Left lung (tissue), 4 donors: ENCODE measurements at regions not wholly inside any gene's neighbourhood (a gene's known extent, or its start where the extent isn't known, plus 50 kb on each side); places are given as distances from the start of the nearest gene placed in this dataset.

ENCODE experiments used
- ATAC-seq: fragments of 200-7000 bp; cut with Tn5 transposase; one replicate; pipeline ENCODE4 v1.9.1; 2020; ENCODE audit warnings: moderate library complexity
- DNase-seq, 4 donors: peaks; one replicate each; pipeline ENCODE4 v3.0.0-alpha.2; 2013 to 2020
- H3K27ac ChIP-seq, 2 donors: fragments of 200-600 bp; sonication (generic) in 1 of 2; one replicate each; pipeline versions ENCODE4 v1.5.0 to v1.8.0; 2020 to 2021
- H3K27me3 ChIP-seq, 2 donors: fragments of 200-600 bp; sonication (generic) in 1 of 2; one replicate each; pipeline versions ENCODE4 v1.5.0 to v1.8.0; 2020 to 2021
- H3K36me3 ChIP-seq, 2 donors: fragments of 200-600 bp; sonication (generic) in 1 of 2; one replicate each; pipeline versions ENCODE4 v1.5.0 to v1.8.0; 2020 to 2021
- H3K4me1 ChIP-seq, 2 donors: fragments of 200-600 bp; one replicate each; pipeline ENCODE4 v1.8.0; 2021
- H3K4me3 ChIP-seq, 2 donors: fragments of 200-600 bp; sonication (generic) in 1 of 2; one replicate each; pipeline versions ENCODE4 v1.5.0 to v1.8.0; 2020 to 2021; ENCODE audit warnings: mild to moderate bottlenecking in 1 of 2
- H3K9me3 ChIP-seq, 2 donors: fragments of 200-600 bp; sonication (generic) in 1 of 2; one replicate each; pipeline versions ENCODE4 v1.5.0 to v1.8.0; 2020 to 2021
- intact Hi-C, 2 donors: fragments of 100-400 bp; cut with DNase I; formaldehyde crosslinking; loops; one replicate each; pipeline versions ENCODE4 v1.11.2 to v1.14.2; 2022
- TF ChIP-seq, protein P1 (sequence below), 2 donors: fragments of 200-600 bp; sonication (generic) in 1 of 2; IDR thresholded peaks; one replicate each; pipeline versions ENCODE4 v1.5.0 to v1.8.0; 2021; ENCODE audit warnings: antibody characterized with exemption in 2 of 2
- donor health status: DM: no; HTN: yes; CAD: no.
- donor health status: DM: no; HTN: no; CAD: no.

- H3K9me3 ChIP-seq = no peaks in the 10 kb centered on the region
- no peak overlapping the region for H3K4me3 ChIP-seq
- H3K27ac ChIP-seq = no peak overlapping the region
- H3K36me3 ChIP-seq = no peaks in the 10 kb centered on the region
- H3K4me1 ChIP-seq = no peaks in the 10 kb centered on the region
- ATAC-seq (no peak), DNase-seq (no peak)
- H3K27me3 ChIP-seq = no peaks in the 10 kb centered on the region
- TF ChIP-seq, protein P1, sequence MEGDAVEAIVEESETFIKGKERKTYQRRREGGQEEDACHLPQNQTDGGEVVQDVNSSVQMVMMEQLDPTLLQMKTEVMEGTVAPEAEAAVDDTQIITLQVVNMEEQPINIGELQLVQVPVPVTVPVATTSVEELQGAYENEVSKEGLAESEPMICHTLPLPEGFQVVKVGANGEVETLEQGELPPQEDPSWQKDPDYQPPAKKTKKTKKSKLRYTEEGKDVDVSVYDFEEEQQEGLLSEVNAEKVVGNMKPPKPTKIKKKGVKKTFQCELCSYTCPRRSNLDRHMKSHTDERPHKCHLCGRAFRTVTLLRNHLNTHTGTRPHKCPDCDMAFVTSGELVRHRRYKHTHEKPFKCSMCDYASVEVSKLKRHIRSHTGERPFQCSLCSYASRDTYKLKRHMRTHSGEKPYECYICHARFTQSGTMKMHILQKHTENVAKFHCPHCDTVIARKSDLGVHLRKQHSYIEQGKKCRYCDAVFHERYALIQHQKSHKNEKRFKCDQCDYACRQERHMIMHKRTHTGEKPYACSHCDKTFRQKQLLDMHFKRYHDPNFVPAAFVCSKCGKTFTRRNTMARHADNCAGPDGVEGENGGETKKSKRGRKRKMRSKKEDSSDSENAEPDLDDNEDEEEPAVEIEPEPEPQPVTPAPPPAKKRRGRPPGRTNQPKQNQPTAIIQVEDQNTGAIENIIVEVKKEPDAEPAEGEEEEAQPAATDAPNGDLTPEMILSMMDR (IDR thresholded peaks at IDR 0.05) = no peak
- intact Hi-C loops = no loop called here
These were observed 287.6 kb downstream of the MYCN start for GRCh38 chr2:16227811-16228462.

GRCh38 chr2:16226943-16227664, 286.8 kb downstream of the MYCN start:
- no peaks in the 10 kb centered on the region for H3K27me3 ChIP-seq
- H3K4me1 ChIP-seq = no peaks in the 10 kb centered on the region
- no peak overlapping the region for H3K4me3 ChIP-seq
- no peaks in the 10 kb centered on the region for H3K9me3 ChIP-seq
- no peak for ATAC-seq
- no peak overlapping the region for H3K27ac ChIP-seq
- no peak for DNase-seq
- no peaks in the 10 kb centered on the region for H3K36me3 ChIP-seq
- intact Hi-C loops = no loop called here
- TF ChIP-seq, protein P1 (IDR thresholded peaks at IDR 0.05) = no peak

GRCh38 chr2:16226381-16226780, 286.0 kb downstream of the MYCN start:
- intact Hi-C loops = no loop called here
- ATAC-seq = no peak

DNA sequence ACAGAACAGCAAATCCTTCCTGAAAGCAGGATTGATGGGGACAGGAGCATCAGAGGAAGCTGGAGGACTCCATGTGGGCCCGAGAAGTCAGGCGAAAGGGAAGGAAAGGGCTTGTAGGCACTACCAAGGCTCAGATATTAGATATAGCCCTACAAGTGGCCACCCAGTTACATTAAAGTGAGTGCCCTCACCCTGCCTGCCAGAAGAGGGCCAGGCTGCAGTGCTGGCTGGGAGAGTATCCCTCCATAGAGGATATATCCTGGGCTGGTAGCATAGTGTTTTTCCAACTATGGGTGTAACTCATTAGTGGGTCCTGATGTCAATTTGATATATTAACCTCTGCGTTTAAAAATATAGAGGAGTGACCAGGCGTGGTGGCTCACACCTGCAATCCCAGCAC, 285.2 kb downstream of the MYCN start:
- Histone ChIP-seq H3K4me1 (no peaks in the 10 kb centered on the region), H3K9me3 (no peaks in the 10 kb centered on the region), H3K4me3 (no peak overlapping the region), H3K27me3 (no peaks in the 10 kb centered on the region), H3K36me3 (no peaks in the 10 kb centered on the region), H3K27ac (no peak overlapping the region)
- ATAC-seq (no peak), DNase-seq (no peak)
- intact Hi-C loops = no loop called here
- TF ChIP-seq, protein P1 (IDR thresholded peaks at IDR 0.05) = no peak

More at GRCh38 chr2:16226381-16226780, 286.0 kb downstream of the MYCN start:
- Histone ChIP-seq H3K9me3 (no peaks in the 10 kb centered on the region), H3K27ac (no peak overlapping the region), H3K4me3 (no peak overlapping the region), H3K36me3 (no peaks in the 10 kb centered on the region), H3K4me1 (no peaks in the 10 kb centered on the region), H3K27me3 (no peaks in the 10 kb centered on the region)
- TF ChIP-seq, protein P1 (IDR thresholded peaks at IDR 0.05) = no peak
- DNase-seq = no peak

DNA sequence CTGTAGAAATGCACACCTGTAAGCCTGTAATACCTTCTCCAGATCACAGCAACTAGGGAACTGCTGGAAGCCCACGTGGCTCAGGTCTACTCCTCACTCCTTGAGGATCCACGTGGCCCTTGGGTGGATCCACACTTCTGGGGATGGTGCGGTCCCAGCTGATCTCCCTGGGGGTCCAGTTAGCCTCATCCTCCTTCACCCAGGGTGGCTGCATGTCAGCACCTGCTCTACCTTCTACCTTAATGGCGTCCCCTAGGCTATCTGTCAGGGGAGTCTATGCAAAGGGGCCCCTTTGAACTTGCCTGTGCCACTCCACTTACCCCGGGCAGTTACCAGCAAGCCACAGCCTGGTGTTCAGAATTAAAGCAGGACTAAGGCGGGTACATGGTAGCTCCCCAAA, 284.7 kb downstream of the MYCN start:
- DNase-seq (no peak), ATAC-seq (no peak)
- Histone ChIP-seq H3K4me3 (no peak overlapping the region), H3K4me1 (no peaks in the 10 kb centered on the region), H3K36me3 (no peaks in the 10 kb centered on the region), H3K9me3 (no peaks in the 10 kb centered on the region), H3K27me3 (no peaks in the 10 kb centered on the region), H3K27ac (no peak overlapping the region)
- intact Hi-C loops = no loop called here
- TF ChIP-seq, protein P1 (IDR thresholded peaks at IDR 0.05) = no peak
